HCT116 (cell line): ENCODE measurements at regions not wholly inside any gene's neighbourhood (a gene's known extent, or its start where the extent isn't known, plus 50 kb on each side); places are given as distances from the start of the nearest gene placed in this dataset.

ENCODE experiments used
- ATAC-seq: fragments of 200-7000 bp; cut with Tn5 transposase; 2 replicates; pipeline ENCODE4 v1.9.1; 2020; ENCODE audit warnings: mild to moderate bottlenecking, moderate library complexity
- BruUV-seq: library from RNA; stranded (reverse); fragments of 400-500 nt; replicated peaks from 2 replicates; lab custom pipeline; 2021; lab: Mats Ljungman, UMichigan
- CTCF ChIA-PET: fragments of 300-600 bp; sonication (Branson Sonifier 250); formaldehyde crosslinking; loops from one replicate; lab custom pipeline; 2021; ENCODE audit warnings: antibody characterized with exemption; lab: Charles Lee
- POLR2A ChIA-PET: fragments of 300-600, 350-600 bp; sonication (Branson Sonifier 250); formaldehyde crosslinking; loops from one replicate; lab custom pipeline; 2021; ENCODE audit warnings: antibody characterized with exemption; lab: Charles Lee
- RAD21 ChIA-PET, 2 experiments: fragments of 300-600 bp; sonication (Branson Sonifier 250); formaldehyde crosslinking; loops; one replicate each; lab custom pipeline; 2023; ENCODE audit warnings: low total read pairs in 2 of 2; ENCODE audit not compliant: uncharacterized antibody in 2 of 2, unreplicated experiment in 2 of 2, low non-redundant PET in 1 of 2; lab: Charles Lee
- DNase-seq: peaks from one replicate; pipeline ENCODE4 v3.0.0-alpha.2; 2010; ENCODE audit warnings: low read depth, low spot score
- H2AFZ ChIP-seq: fragments of 200-600 bp; shearing (Covaris generic), sonication (generic); 2 replicates; pipeline ENCODE4 v1.6.1; 2017; ENCODE audit warnings: low read depth, mixed run types, mixed read lengths, antibody characterized with exemption, low read length; ENCODE audit not compliant: poor library complexity, severe bottlenecking
- H3K27ac ChIP-seq: 2 replicates; pipeline ENCODE4 v1.5.1; 2012; ENCODE audit warnings: low read depth, low read length
- H3K27me3 ChIP-seq: fragments of 200-600 bp; sonication (generic); 2 replicates; pipeline ENCODE4 v1.6.1; 2016; ENCODE audit warnings: mixed run types, low read length, mixed read lengths; ENCODE audit not compliant: insufficient read depth
- H3K36me3 ChIP-seq, 2 experiments: fragments of 200-500 bp in 1 of 2; fragments of 200-600 bp in 1 of 2; sonication (Bioruptor generic) in 1 of 2; sonication (generic) in 1 of 2; 2 replicates each; pipeline versions ENCODE4 v1.5.1 to v1.6.1; 2014 to 2016; ENCODE audit warnings: low read length in 2 of 2, inconsistent platforms in 1 of 2, mixed read lengths in 1 of 2, mixed run types in 1 of 2; ENCODE audit not compliant: insufficient read depth in 2 of 2, control insufficient read depth in 1 of 2
- H3K4me1 ChIP-seq, 2 experiments: fragments of 200-600 bp in 1 of 2; sonication (generic) in 1 of 2; 2 replicates each; pipeline versions ENCODE4 v1.5.1 to v1.6.1; 2012 to 2017; ENCODE audit warnings: low read length in 2 of 2, inconsistent platforms in 1 of 2, mild to moderate bottlenecking in 1 of 2, mixed read lengths in 1 of 2, mixed run types in 1 of 2, moderate library complexity in 1 of 2; ENCODE audit not compliant: insufficient read depth in 2 of 2, control insufficient read depth in 1 of 2
- H3K4me2 ChIP-seq: fragments of 200-600 bp; sonication (generic); 2 replicates; pipeline ENCODE4 v1.6.1; 2017; ENCODE audit warnings: mixed run types, low read length, mixed read lengths
- H3K4me3 ChIP-seq, 2 experiments: fragments of 200-600 bp in 1 of 2; sonication (generic) in 1 of 2; replicated peaks in 1 of 2; 2 replicates each; pipeline ENCODE4 v1.5.1; 2011 to 2016; ENCODE audit warnings: low read length in 2 of 2, control low read depth in 1 of 2, low read depth in 1 of 2, mild to moderate bottlenecking in 1 of 2, mixed read lengths in 1 of 2, mixed run types in 1 of 2
- H3K79me2 ChIP-seq: fragments of 200-600 bp; sonication (generic); 2 replicates; pipeline ENCODE4 v1.6.1; 2017; ENCODE audit warnings: mild to moderate bottlenecking, mixed run types, low read length, moderate library complexity, mixed read lengths; ENCODE audit not compliant: insufficient read depth
- H3K9ac ChIP-seq: fragments of 200-600 bp; sonication (generic); 2 replicates; pipeline ENCODE4 v1.6.1; 2016; ENCODE audit warnings: low read length, mixed read lengths
- H3K9me2 ChIP-seq: fragments of 200-600 bp; sonication (generic), shearing (Covaris generic); 2 replicates; pipeline ENCODE4 v1.6.1; 2017; ENCODE audit warnings: mixed run types, mild to moderate bottlenecking, moderate library complexity; ENCODE audit not compliant: insufficient read depth
- H3K9me3 ChIP-seq, 2 experiments: fragments of 200-500 bp in 1 of 2; fragments of 200-600 bp in 1 of 2; sonication (Bioruptor generic) in 1 of 2; sonication (generic) in 1 of 2; 2 replicates each; pipeline ENCODE4 v1.6.1; 2014 to 2017; ENCODE audit warnings: low read length in 2 of 2, mixed read lengths in 2 of 2, inconsistent platforms in 1 of 2, low read depth in 1 of 2, mild to moderate bottlenecking in 1 of 2, mixed run types in 1 of 2, moderate library complexity in 1 of 2; ENCODE audit not compliant: control insufficient read depth in 1 of 2, insufficient read depth in 1 of 2
- H4K20me1 ChIP-seq: fragments of 200-600 bp; sonication (generic), shearing (Covaris generic); 2 replicates; pipeline ENCODE4 v1.6.1; 2017; ENCODE audit warnings: mixed run types, mild to moderate bottlenecking, moderate library complexity; ENCODE audit not compliant: insufficient read depth
- POLR2A ChIP-seq: IDR thresholded peaks from 2 replicates; pipeline ENCODE4 v1.7.0; 2011; ENCODE audit warnings: borderline replicate concordance; ENCODE audit not compliant: insufficient read depth, insufficient read length; ENCODE audit errors: extremely low read depth
- REST ChIP-seq: IDR thresholded peaks from 2 replicates; pipeline ENCODE4 v1.6.1; 2012; ENCODE audit warnings: low read depth
- YY1 ChIP-seq: IDR thresholded peaks from 2 replicates; pipeline ENCODE4 v1.6.1; 2011; ENCODE audit warnings: low read length, low read depth, moderate library complexity, mild to moderate bottlenecking; ENCODE audit not compliant: insufficient replicate concordance; ENCODE audit errors: extremely low read depth
- ZFX ChIP-seq: fragments of 450-650 bp; IDR thresholded peaks from 2 replicates; pipeline ENCODE4 v1.6.1; 2017
- intact Hi-C: fragments of 100-400 bp; cut with micrococcal nuclease; formaldehyde crosslinking; loops from 2 replicates; pipeline ENCODE4 v1.10.0; 2022

DNA sequence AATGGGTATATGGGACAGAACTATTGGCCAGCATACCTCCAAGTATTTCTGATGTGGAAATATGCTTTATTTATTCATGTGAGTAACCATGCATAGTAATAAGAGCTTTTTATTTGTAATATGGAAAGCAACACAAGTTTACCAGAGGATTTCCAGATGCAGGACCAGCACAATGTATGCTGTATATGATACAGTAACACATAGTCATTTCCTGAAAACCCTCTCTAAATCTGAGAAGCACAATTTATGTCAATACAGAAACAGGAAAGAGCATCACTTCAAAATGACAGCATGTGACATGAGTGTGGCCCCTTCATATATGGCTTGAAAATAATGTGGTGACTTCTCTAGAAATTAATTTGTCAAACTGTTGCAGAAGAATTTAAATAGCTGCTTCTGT lies 1134.7 kb upstream of the ADGRL2 start:
- Histone ChIP-seq H3K27me3 (no peaks in the 10 kb centered on the region), H3K9me3 (no peaks in the 10 kb centered on the region), H3K9me2 (no peaks in the 10 kb centered on the region), H3K4me1 (no peaks in the 10 kb centered on the region), H3K79me2 (no peaks in the 10 kb centered on the region), H3K27ac (no peak overlapping the region), H3K4me3 (no peak overlapping the region), H2AFZ (no peak overlapping the region), H4K20me1 (no peaks in the 10 kb centered on the region), H3K4me2 (no peak overlapping the region), H3K36me3 (no peaks in the 10 kb centered on the region), H3K9ac (no peak overlapping the region)
- CTCF ChIA-PET: no interaction called here
- DNase-seq (no peak), ATAC-seq (no peak)
- POLR2A ChIA-PET: no interaction called here
- RAD21 ChIA-PET: no interaction called here
- no peak for TF ChIP-seq REST
- TF ChIP-seq YY1: no peak
- no peak for TF ChIP-seq POLR2A
- intact Hi-C loops: no loop called here
- BruUV-seq: no TSS peak

GRCh38 chr1:80659161-80659560 lies 1141.6 kb upstream of the ADGRL2 start:
- CTCF ChIA-PET: no interaction called here

More at GRCh38 chr1:80659161-80659560, 1141.6 kb upstream of the ADGRL2 start:
- ChIA-PET POLR2A (no interaction called here), RAD21 (no interaction called here)
- no TSS peak for BruUV-seq
- no peak overlapping the region for H2AFZ ChIP-seq
- no peak overlapping the region for H3K4me3 ChIP-seq
- DNase-seq: no peak
- H3K9me3 ChIP-seq: no peaks in the 10 kb centered on the region
- H3K27ac ChIP-seq: no peak overlapping the region
- H3K9me2 ChIP-seq: no peaks in the 10 kb centered on the region
- no peaks in the 10 kb centered on the region for H4K20me1 ChIP-seq
- intact Hi-C loops: no loop called here
- H3K9ac ChIP-seq: no peak overlapping the region
- H3K4me1 ChIP-seq: no peaks in the 10 kb centered on the region
- H3K4me2 ChIP-seq: no peak overlapping the region
- no peak for ATAC-seq
- H3K27me3 ChIP-seq: no peaks in the 10 kb centered on the region
- H3K36me3 ChIP-seq: no peaks in the 10 kb centered on the region
- no peak for TF ChIP-seq ZFX
- no peaks in the 10 kb centered on the region for H3K79me2 ChIP-seq
